ENCODE measurements at regions not wholly inside any gene's neighbourhood (a gene's known extent, or its start where the extent isn't known, plus 50 kb on each side); places are given as distances from the start of the nearest gene placed in this dataset.

DNA sequence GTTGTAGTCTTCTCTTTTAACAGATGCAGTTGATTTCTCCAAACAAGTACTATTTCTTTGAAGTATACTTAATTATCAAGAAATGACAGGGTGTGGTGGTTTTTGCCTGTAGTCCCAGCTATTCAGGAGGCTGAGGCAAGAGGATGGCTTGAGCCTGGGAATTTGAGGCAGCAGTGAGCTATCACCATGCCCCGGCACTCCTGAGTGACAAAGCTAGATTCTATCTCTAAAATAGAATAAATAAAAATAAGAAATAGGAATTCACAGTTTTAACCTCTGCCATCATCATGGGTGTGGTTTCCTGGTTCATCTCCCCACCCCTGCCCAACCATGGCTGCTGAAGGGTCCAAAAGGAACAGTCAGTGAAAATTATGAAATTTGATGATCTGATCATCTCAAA lies 290.2 kb upstream of the FLRT2 start:
- TF ChIP-seq, protein P1, sequence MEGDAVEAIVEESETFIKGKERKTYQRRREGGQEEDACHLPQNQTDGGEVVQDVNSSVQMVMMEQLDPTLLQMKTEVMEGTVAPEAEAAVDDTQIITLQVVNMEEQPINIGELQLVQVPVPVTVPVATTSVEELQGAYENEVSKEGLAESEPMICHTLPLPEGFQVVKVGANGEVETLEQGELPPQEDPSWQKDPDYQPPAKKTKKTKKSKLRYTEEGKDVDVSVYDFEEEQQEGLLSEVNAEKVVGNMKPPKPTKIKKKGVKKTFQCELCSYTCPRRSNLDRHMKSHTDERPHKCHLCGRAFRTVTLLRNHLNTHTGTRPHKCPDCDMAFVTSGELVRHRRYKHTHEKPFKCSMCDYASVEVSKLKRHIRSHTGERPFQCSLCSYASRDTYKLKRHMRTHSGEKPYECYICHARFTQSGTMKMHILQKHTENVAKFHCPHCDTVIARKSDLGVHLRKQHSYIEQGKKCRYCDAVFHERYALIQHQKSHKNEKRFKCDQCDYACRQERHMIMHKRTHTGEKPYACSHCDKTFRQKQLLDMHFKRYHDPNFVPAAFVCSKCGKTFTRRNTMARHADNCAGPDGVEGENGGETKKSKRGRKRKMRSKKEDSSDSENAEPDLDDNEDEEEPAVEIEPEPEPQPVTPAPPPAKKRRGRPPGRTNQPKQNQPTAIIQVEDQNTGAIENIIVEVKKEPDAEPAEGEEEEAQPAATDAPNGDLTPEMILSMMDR (conservative IDR thresholded peaks at IDR 0.05; ENCODE audit: low read length): no peak
- no peak for TF ChIP-seq EZH2phosphoT487 (IDR thresholded peaks at IDR 0.05; ENCODE audit: borderline replicate concordance, low read depth, low read length)

All from OCI-LY7 (cell line).